Loucy (cell line): ENCODE measurements at regions not wholly inside any gene's neighbourhood (a gene's known extent, or its start where the extent isn't known, plus 50 kb on each side); places are given as distances from the start of the nearest gene placed in this dataset.

Experiments used
- H2AFZ ChIP-seq: fragments of 200-600 bp; sonication (generic); 2 replicates; pipeline ENCODE4 v1.6.0; 2016; ENCODE audit warnings: antibody characterized with exemption, mild to moderate bottlenecking, low read length, moderate library complexity
- H3F3A ChIP-seq: fragments of 200-600 bp; 2 replicates; pipeline ENCODE4 v1.6.0; 2016; ENCODE audit warnings: antibody characterized with exemption, low read depth, mild to moderate bottlenecking
- H3K27me3 ChIP-seq: fragments of 200-600 bp; sonication (generic); 2 replicates; pipeline ENCODE4 v1.6.1; 2014; ENCODE audit warnings: low read length, mild to moderate bottlenecking; ENCODE audit not compliant: insufficient read depth, poor library complexity, severe bottlenecking
- H3K36me3 ChIP-seq: fragments of 200-600 bp; sonication (generic); 2 replicates; pipeline ENCODE4 v1.6.1; 2016; ENCODE audit warnings: low read length; ENCODE audit not compliant: insufficient read depth
- H3K4me1 ChIP-seq: fragments of 200-600 bp; sonication (generic); 2 replicates; pipeline ENCODE4 v1.5.1; 2014; ENCODE audit warnings: low read length, mild to moderate bottlenecking; ENCODE audit not compliant: insufficient read depth, poor library complexity, severe bottlenecking
- H3K4me2 ChIP-seq: fragments of 200-600 bp; sonication (generic); 2 replicates; pipeline ENCODE4 v1.6.0; 2014; ENCODE audit warnings: antibody characterized with exemption, low read length, low read depth, mild to moderate bottlenecking; ENCODE audit not compliant: poor library complexity, severe bottlenecking
- H3K4me3 ChIP-seq: fragments of 200-600 bp; sonication (generic); 2 replicates; pipeline ENCODE4 v1.5.1; 2014; ENCODE audit warnings: low read length, mild to moderate bottlenecking, mixed read lengths; ENCODE audit not compliant: poor library complexity, severe bottlenecking
- H3K79me2 ChIP-seq: fragments of 200-600 bp; sonication (generic); 2 replicates; pipeline ENCODE4 v1.6.1; 2014; ENCODE audit warnings: low read length; ENCODE audit not compliant: insufficient read depth
- H3K9ac ChIP-seq: fragments of 200-600 bp; sonication (generic); 2 replicates; pipeline ENCODE4 v1.6.0; 2014; ENCODE audit warnings: mild to moderate bottlenecking, low read depth, low read length, moderate library complexity; ENCODE audit not compliant: poor library complexity, severe bottlenecking
- H3K9me2 ChIP-seq: fragments of 200-600 bp; sonication (generic); replicated peaks from 2 replicates; pipeline ENCODE4 v1.6.1; 2016; ENCODE audit warnings: low read depth, low read length, mixed read lengths
- H3K9me3 ChIP-seq: fragments of 200-600 bp; sonication (generic); 2 replicates; pipeline ENCODE4 v1.6.1; 2014; ENCODE audit warnings: mild to moderate bottlenecking, antibody characterized with exemption, low read length, low read depth; ENCODE audit not compliant: insufficient read depth
- H4K20me1 ChIP-seq: fragments of 200-600 bp; sonication (generic); 2 replicates; pipeline ENCODE4 v1.6.0; 2014; ENCODE audit warnings: antibody characterized with exemption, low read length, mild to moderate bottlenecking; ENCODE audit not compliant: insufficient read depth, poor library complexity, severe bottlenecking
- EZH2phosphoT487 ChIP-seq: fragments of 200-600 bp; IDR thresholded peaks from 2 replicates; pipeline ENCODE4 v1.6.1; 2018; ENCODE audit warnings: antibody characterized with exemption, mild to moderate bottlenecking, moderate library complexity, borderline replicate concordance
- TF ChIP-seq, protein P1 (sequence below): fragments of 200-600 bp; sonication (generic); conservative IDR thresholded peaks from 2 replicates; pipeline ENCODE4 v1.5.1; 2014; ENCODE audit warnings: mild to moderate bottlenecking, antibody characterized with exemption, low read length

DNA sequence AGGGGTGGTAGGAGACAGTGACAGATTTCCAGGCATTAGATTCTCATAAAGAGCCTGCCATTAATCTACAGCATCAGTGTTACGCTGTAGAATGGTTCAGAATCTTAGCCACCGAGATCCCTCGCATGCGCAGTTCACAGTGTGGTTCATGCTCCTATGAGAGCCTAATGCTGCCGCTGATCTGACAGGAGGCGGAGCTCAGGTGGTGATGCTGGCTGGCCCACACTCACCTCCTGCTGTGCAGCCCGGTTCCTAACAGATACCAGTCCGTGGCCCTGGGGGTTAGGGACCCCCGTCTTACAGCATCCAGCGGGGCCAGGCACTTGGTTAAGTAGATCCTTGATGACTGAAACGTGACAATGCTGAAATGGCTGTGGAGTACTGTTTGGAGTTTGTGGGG lies 163.6 kb upstream of the C1orf21 start:
- no peaks in the 10 kb centered on the region for H3F3A ChIP-seq
- H3K27me3 ChIP-seq, result no peaks in the 10 kb centered on the region
- no peaks in the 10 kb centered on the region for H3K4me1 ChIP-seq
- TF ChIP-seq, protein P1, sequence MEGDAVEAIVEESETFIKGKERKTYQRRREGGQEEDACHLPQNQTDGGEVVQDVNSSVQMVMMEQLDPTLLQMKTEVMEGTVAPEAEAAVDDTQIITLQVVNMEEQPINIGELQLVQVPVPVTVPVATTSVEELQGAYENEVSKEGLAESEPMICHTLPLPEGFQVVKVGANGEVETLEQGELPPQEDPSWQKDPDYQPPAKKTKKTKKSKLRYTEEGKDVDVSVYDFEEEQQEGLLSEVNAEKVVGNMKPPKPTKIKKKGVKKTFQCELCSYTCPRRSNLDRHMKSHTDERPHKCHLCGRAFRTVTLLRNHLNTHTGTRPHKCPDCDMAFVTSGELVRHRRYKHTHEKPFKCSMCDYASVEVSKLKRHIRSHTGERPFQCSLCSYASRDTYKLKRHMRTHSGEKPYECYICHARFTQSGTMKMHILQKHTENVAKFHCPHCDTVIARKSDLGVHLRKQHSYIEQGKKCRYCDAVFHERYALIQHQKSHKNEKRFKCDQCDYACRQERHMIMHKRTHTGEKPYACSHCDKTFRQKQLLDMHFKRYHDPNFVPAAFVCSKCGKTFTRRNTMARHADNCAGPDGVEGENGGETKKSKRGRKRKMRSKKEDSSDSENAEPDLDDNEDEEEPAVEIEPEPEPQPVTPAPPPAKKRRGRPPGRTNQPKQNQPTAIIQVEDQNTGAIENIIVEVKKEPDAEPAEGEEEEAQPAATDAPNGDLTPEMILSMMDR, result no peak
- no peak for TF ChIP-seq EZH2phosphoT487
- no peak overlapping the region for H3K4me3 ChIP-seq
- H2AFZ ChIP-seq, result no peak overlapping the region
- no peaks in the 10 kb centered on the region for H3K9me2 ChIP-seq
- H3K79me2 ChIP-seq, result no peaks in the 10 kb centered on the region
- no peaks in the 10 kb centered on the region for H3K36me3 ChIP-seq
- H4K20me1 ChIP-seq, result no peaks in the 10 kb centered on the region
- no peaks in the 10 kb centered on the region for H3K9me3 ChIP-seq
- H3K4me2 ChIP-seq, result no peak overlapping the region
- no peak overlapping the region for H3K9ac ChIP-seq

GRCh38 chr1:184225283-184226099 lies 161.3 kb upstream of the C1orf21 start:
- Histone ChIP-seq H3K4me3 (no peak overlapping the region), H3K4me2 (no peak overlapping the region), H3K9ac (no peak overlapping the region), H3K79me2 (no peaks in the 10 kb centered on the region), H3F3A (no peaks in the 10 kb centered on the region), H3K4me1 (no peaks in the 10 kb centered on the region), H4K20me1 (no peaks in the 10 kb centered on the region), H2AFZ (no peak overlapping the region), H3K27me3 (no peaks in the 10 kb centered on the region), H3K9me2 (no peaks in the 10 kb centered on the region), H3K9me3 (no peaks in the 10 kb centered on the region), H3K36me3 (no peaks in the 10 kb centered on the region)
- TF ChIP-seq, protein P1, result no peak
- no peak for TF ChIP-seq EZH2phosphoT487

DNA sequence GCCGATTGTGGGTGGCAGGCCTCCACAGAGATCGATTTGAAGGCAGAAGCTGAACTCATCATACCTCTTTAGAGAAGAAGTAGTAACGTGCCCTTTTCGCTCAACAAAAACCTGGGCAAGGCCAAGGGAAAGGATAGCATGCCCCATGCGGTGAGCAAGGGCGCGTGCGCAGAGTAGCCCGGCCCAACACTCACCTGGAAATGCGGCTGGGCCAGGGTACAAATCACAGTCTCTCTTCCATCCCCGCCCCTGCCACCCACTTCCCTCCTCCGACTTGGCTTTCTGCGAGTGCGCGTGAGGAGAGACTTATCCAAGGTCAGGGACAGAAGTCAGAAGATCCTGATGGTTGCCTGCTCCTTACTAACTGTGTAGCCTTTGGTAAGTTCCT lies 160.7 kb upstream of the C1orf21 start:
- H2AFZ ChIP-seq, result no peak overlapping the region
- no peaks in the 10 kb centered on the region for H3K79me2 ChIP-seq
- H3K4me3 ChIP-seq, result no peak overlapping the region
- no peaks in the 10 kb centered on the region for H4K20me1 ChIP-seq
- no peaks in the 10 kb centered on the region for H3K4me1 ChIP-seq
- no peak for TF ChIP-seq EZH2phosphoT487
- TF ChIP-seq, protein P1, result no peak
- H3K9ac ChIP-seq, result no peak overlapping the region
- no peaks in the 10 kb centered on the region for H3K9me3 ChIP-seq
- no peaks in the 10 kb centered on the region for H3K27me3 ChIP-seq
- H3K9me2 ChIP-seq, result no peaks in the 10 kb centered on the region
- no peak overlapping the region for H3K4me2 ChIP-seq
- H3K36me3 ChIP-seq, result no peaks in the 10 kb centered on the region
- no peaks in the 10 kb centered on the region for H3F3A ChIP-seq
